IMR-90 (cell line): ENCODE measurements at regions not wholly inside any gene's neighbourhood (a gene's known extent, or its start where the extent isn't known, plus 50 kb on each side); places are given as distances from the start of the nearest gene placed in this dataset.

ENCODE experiments used
- ATAC-seq: fragments of 200-7000 bp; cut with Tn5 transposase; 2 replicates; pipeline ENCODE4 v1.9.1; 2020; ENCODE audit warnings: low read depth, mild to moderate bottlenecking, moderate library complexity
- BruUV-seq: library from RNA; stranded (reverse); fragments of 400-500 nt; replicated peaks from 2 replicates; lab custom pipeline; 2021; lab: Mats Ljungman, UMichigan
- CTCF ChIA-PET: fragments of 300-600 bp; formaldehyde crosslinking; extraction: SDS; loops from one replicate; lab custom pipeline; 2021; ENCODE audit warnings: antibody characterized with exemption; lab: Yijun Ruan, JAX
- POLR2A ChIA-PET: fragments of 300-600 bp; sonication (Branson Sonifier 250); formaldehyde crosslinking; loops from one replicate; lab custom pipeline; 2022; ENCODE audit warnings: antibody characterized with exemption; ENCODE audit not compliant: unreplicated experiment; lab: Charles Lee
- DNase-seq: peaks from one replicate; pipeline ENCODE4 v3.0.0; 2013
- H2AFZ ChIP-seq: replicated peaks from 2 replicates; pipeline ENCODE3; 2013; ENCODE audit warnings: low read length, mild to moderate bottlenecking; ENCODE audit not compliant: poor library complexity
- H2AK5ac ChIP-seq: 2 replicates; pipeline ENCODE4 v1.6.1; 2013; ENCODE audit warnings: low read depth, low read length, inconsistent platforms
- H2AK9ac ChIP-seq: replicated peaks from 2 replicates; pipeline ENCODE3; 2013; ENCODE audit warnings: mild to moderate bottlenecking, low read depth, low read length, moderate library complexity; ENCODE audit not compliant: poor library complexity
- H2BK120ac ChIP-seq: 2 replicates; pipeline ENCODE4 v1.6.1; 2013; ENCODE audit warnings: low read depth, low read length, inconsistent platforms
- H2BK15ac ChIP-seq: 3 replicates; pipeline ENCODE4 v1.6.1; 2013; ENCODE audit warnings: low read depth, low read length, inconsistent platforms
- H2BK20ac ChIP-seq: 2 replicates; pipeline ENCODE4 v1.6.1; 2013; ENCODE audit warnings: low read depth, mild to moderate bottlenecking, inconsistent platforms, low read length, moderate library complexity
- H2BK5ac ChIP-seq: 2 replicates; pipeline ENCODE4 v1.6.1; 2013; ENCODE audit warnings: mild to moderate bottlenecking, low read depth, low read length, inconsistent platforms; ENCODE audit not compliant: poor library complexity, severe bottlenecking
- H3K14ac ChIP-seq: replicated peaks from 2 replicates; pipeline ENCODE4 v1.6.1; 2013; ENCODE audit warnings: low read depth, low read length, inconsistent platforms
- H3K18ac ChIP-seq: 2 replicates; pipeline ENCODE4 v1.6.1; 2013; ENCODE audit warnings: low read depth, low read length, control low read depth
- H3K23ac ChIP-seq: 2 replicates; pipeline ENCODE4 v1.6.1; 2013; ENCODE audit warnings: low read depth, low read length, inconsistent platforms
- H3K27ac ChIP-seq: 2 replicates; pipeline ENCODE4 v1.5.1; 2013; ENCODE audit warnings: mild to moderate bottlenecking, control low read depth, low read length; ENCODE audit not compliant: insufficient read depth
- H3K27me3 ChIP-seq: 2 replicates; pipeline ENCODE4 v1.6.1; 2013; ENCODE audit warnings: low read length; ENCODE audit not compliant: control insufficient read depth, insufficient read depth
- H3K36me3 ChIP-seq: 2 replicates; pipeline ENCODE4 v1.6.1; 2013; ENCODE audit warnings: low read length, mixed read lengths; ENCODE audit not compliant: control insufficient read depth, insufficient read depth
- H3K4ac ChIP-seq: 2 replicates; pipeline ENCODE4 v1.6.1; 2013; ENCODE audit warnings: low read depth, low read length, inconsistent platforms
- H3K4me1 ChIP-seq: 2 replicates; pipeline ENCODE4 v1.6.1; 2013; ENCODE audit warnings: low read length, mixed read lengths; ENCODE audit not compliant: control insufficient read depth, insufficient read depth
- H3K4me2 ChIP-seq: 2 replicates; pipeline ENCODE4 v1.6.1; 2013; ENCODE audit warnings: low read depth, mild to moderate bottlenecking, control low read depth, low read length, moderate library complexity
- H3K4me3 ChIP-seq: 2 replicates; pipeline ENCODE4 v1.5.1; 2013; ENCODE audit warnings: low read depth, mild to moderate bottlenecking, control low read depth, low read length, moderate library complexity; ENCODE audit not compliant: insufficient read depth
- H3K56ac ChIP-seq: 2 replicates; pipeline ENCODE4 v1.6.1; 2013; ENCODE audit warnings: low read length, inconsistent platforms; ENCODE audit not compliant: insufficient read depth; ENCODE audit errors: extremely low read depth
- H3K79me1 ChIP-seq, 2 experiments: 2 replicates each; pipeline ENCODE4 v1.6.1; 2013; ENCODE audit warnings: low read length in 2 of 2, inconsistent platforms in 1 of 2, low read depth in 1 of 2
- H3K9ac ChIP-seq: 2 replicates; pipeline ENCODE4 v1.6.1; 2013; ENCODE audit warnings: low read depth, low read length, control low read depth
- H3K9me1 ChIP-seq: 2 replicates; pipeline ENCODE4 v1.6.1; 2013; ENCODE audit warnings: low read length, inconsistent platforms; ENCODE audit not compliant: insufficient read depth
- H3K9me3 ChIP-seq: 2 replicates; pipeline ENCODE4 v1.6.1; 2013; ENCODE audit warnings: low read length; ENCODE audit not compliant: control insufficient read depth, insufficient read depth
- H4K20me1 ChIP-seq: 2 replicates; pipeline ENCODE4 v1.6.1; 2013; ENCODE audit warnings: low read length, inconsistent platforms; ENCODE audit not compliant: insufficient read depth
- H4K5ac ChIP-seq: 2 replicates; pipeline ENCODE4 v1.6.1; 2013; ENCODE audit warnings: mild to moderate bottlenecking, low read depth, low read length, control low read depth
- H4K8ac ChIP-seq, 2 experiments: 2 replicates each; pipeline ENCODE4 v1.6.1; 2013; ENCODE audit warnings: low read depth in 2 of 2, low read length in 2 of 2, control low read depth in 1 of 2, inconsistent platforms in 1 of 2
- H4K91ac ChIP-seq: 2 replicates; pipeline ENCODE4 v1.6.1; 2013; ENCODE audit warnings: low read depth, low read length, inconsistent platforms; ENCODE audit not compliant: insufficient read depth
- BHLHE40 ChIP-seq: fragments of 150-350 bp; IDR thresholded peaks from 2 replicates; pipeline ENCODE4 v1.6.1; 2016; ENCODE audit warnings: mild to moderate bottlenecking, low read depth, low read length
- CEBPB ChIP-seq: IDR thresholded peaks from 2 replicates; pipeline ENCODE4 v1.6.1; 2012; ENCODE audit warnings: low read depth, low read length, improper control_type of control experiment
- CHD1 ChIP-seq: IDR thresholded peaks from 2 replicates; pipeline ENCODE4 v1.6.1; 2012; ENCODE audit warnings: low read depth, low read length, improper control_type of control experiment
- CTCF ChIP-seq: conservative IDR thresholded peaks from 2 replicates; pipeline ENCODE4 v1.5.1; 2012; ENCODE audit warnings: mild to moderate bottlenecking, low read depth, low read length, improper control_type of control experiment
- ELK1 ChIP-seq: fragments of 150-350 bp; IDR thresholded peaks from 2 replicates; pipeline ENCODE4 v1.6.1; 2016; ENCODE audit warnings: low read depth, mild to moderate bottlenecking, low read length, moderate library complexity, borderline replicate concordance
- FOS ChIP-seq: fragments of 150-350 bp; IDR thresholded peaks from 2 replicates; pipeline ENCODE4 v1.6.1; 2016; ENCODE audit warnings: low read depth, low read length
- MAFK ChIP-seq: IDR thresholded peaks from 2 replicates; pipeline ENCODE4 v1.6.1; 2012; ENCODE audit warnings: low read depth, low read length, improper control_type of control experiment
- MAZ ChIP-seq: IDR thresholded peaks from 2 replicates; pipeline ENCODE4 v1.6.1; 2012; ENCODE audit warnings: low read depth, mild to moderate bottlenecking, low read length, improper control_type of control experiment, moderate library complexity, borderline replicate concordance
- MXI1 ChIP-seq: IDR thresholded peaks from 2 replicates; pipeline ENCODE4 v1.6.1; 2012; ENCODE audit warnings: low read depth, mild to moderate bottlenecking, low read length, moderate library complexity, borderline replicate concordance
- NFE2L2 ChIP-seq: fragments of 150-350 bp; IDR thresholded peaks from 2 replicates; pipeline ENCODE4 v1.6.1; 2016; ENCODE audit warnings: low read depth, mild to moderate bottlenecking, low read length
- POLR2A ChIP-seq: IDR thresholded peaks from 2 replicates; pipeline ENCODE4 v1.6.1; 2012; ENCODE audit warnings: mild to moderate bottlenecking, low read depth, low read length
- RAD21 ChIP-seq: IDR thresholded peaks from 2 replicates; pipeline ENCODE4 v1.6.1; 2012; ENCODE audit warnings: low read length, improper control_type of control experiment
- RCOR1 ChIP-seq: IDR thresholded peaks from 2 replicates; pipeline ENCODE4 v1.6.1; 2012; ENCODE audit warnings: mild to moderate bottlenecking, low read length, improper control_type of control experiment; ENCODE audit not compliant: insufficient replicate concordance
- RFX5 ChIP-seq: IDR thresholded peaks from 2 replicates; pipeline ENCODE4 v1.8.0; 2012; ENCODE audit warnings: low read depth, mild to moderate bottlenecking, low read length, moderate library complexity
- SMC3 ChIP-seq: fragments of 150-350 bp; IDR thresholded peaks from 2 replicates; pipeline ENCODE4 v1.6.1; 2016; ENCODE audit warnings: low read depth, mild to moderate bottlenecking, antibody characterized with exemption, low read length, moderate library complexity
- USF2 ChIP-seq: fragments of 150-350 bp; IDR thresholded peaks from 2 replicates; pipeline ENCODE4 v1.6.1; 2017; ENCODE audit warnings: mild to moderate bottlenecking, antibody characterized with exemption, low read length, low read depth
- dilution Hi-C: fragments of 300-500 bp; cut with HindIII; formaldehyde crosslinking; loops from one replicate; pipeline ENCODE4 v1.14.3; 2018; ENCODE audit warnings: low sequenced_read_pairs; ENCODE audit not compliant: unreplicated experiment
- in situ Hi-C: fragments of 300-500 bp; cut with MboI; formaldehyde crosslinking; loops from 3 replicates; pipeline ENCODE4 v1.14.3; 2019; ENCODE audit warnings: low sequenced_read_pairs, inconsistent platforms, mixed read lengths
- intact Hi-C: fragments of 100-400 bp; cut with micrococcal nuclease; formaldehyde crosslinking; loops from 2 replicates; pipeline ENCODE4 v1.10.0; 2022

GRCh38 chr3:77976079-77976478 lies 936.2 kb downstream of the ROBO2 start:
- H3K23ac ChIP-seq, result no peak overlapping the region
- ChIA-PET CTCF (no interaction called here), POLR2A (no interaction called here)
- no peak overlapping the region for H2BK20ac ChIP-seq
- H3K79me1 ChIP-seq, result no peaks in the 10 kb centered on the region
- H3K14ac ChIP-seq, result no peak overlapping the region
- H2BK15ac ChIP-seq, result no peak overlapping the region
- ATAC-seq, result no peak
- no peak overlapping the region for H3K4me2 ChIP-seq
- H3K27ac ChIP-seq, result no peak overlapping the region
- H2BK5ac ChIP-seq, result no peak overlapping the region
- no peak overlapping the region for H2AFZ ChIP-seq
- TF ChIP-seq RCOR1 (no peak), BHLHE40 (no peak), MAZ (no peak), RAD21 (no peak), USF2 (no peak), CHD1 (no peak), RFX5 (no peak), CEBPB (no peak), ELK1 (no peak), POLR2A (no peak), FOS (no peak), MXI1 (no peak), SMC3 (no peak), CTCF (no peak), MAFK (no peak), NFE2L2 (no peak)
- in situ Hi-C loops, result no loop called here
- no peak overlapping the region for H2AK5ac ChIP-seq
- no peaks in the 10 kb centered on the region for H3K9me3 ChIP-seq
- no peak overlapping the region for H3K4ac ChIP-seq
- H2AK9ac ChIP-seq, result no peak overlapping the region
- H3K56ac ChIP-seq, result no peak overlapping the region
- H4K5ac ChIP-seq, result no peak overlapping the region
- H3K9me1 ChIP-seq, result no peaks in the 10 kb centered on the region
- no peaks in the 10 kb centered on the region for H3K27me3 ChIP-seq
- H3K4me1 ChIP-seq, result no peaks in the 10 kb centered on the region
- intact Hi-C loops, result no loop called here
- no peaks in the 10 kb centered on the region for H3K36me3 ChIP-seq
- H3K18ac ChIP-seq, result no peak overlapping the region
- H4K91ac ChIP-seq, result no peak overlapping the region
- no peak overlapping the region for H2BK120ac ChIP-seq
- no peak overlapping the region for H3K4me3 ChIP-seq
- no peaks in the 10 kb centered on the region for H4K20me1 ChIP-seq
- H4K8ac ChIP-seq, result no peak overlapping the region
- no peak for DNase-seq
- dilution Hi-C loops, result no loop called here
- H3K9ac ChIP-seq, result no peak overlapping the region
- BruUV-seq, result no TSS peak
